Superior temporal gyrus (tissue), 1 donor: ENCODE measurements at regions not wholly inside any gene's neighbourhood (a gene's known extent, or its start where the extent isn't known, plus 50 kb on each side); places are given as distances from the start of the nearest gene placed in this dataset.
"Not testable (repeated sequence)": the region's sequence is repeated elsewhere in the genome, so short reads cannot be mapped to it uniquely, and the experiment has no call there.

Experiments used
- DNase-seq: peaks from one replicate; pipeline ENCODE4 v3.0.0-alpha.2; 2016; ENCODE audit errors: extremely low spot score

- no peak for DNase-seq
Observed at GRCh38 chr9:81363916-81364480, 325.3 kb downstream of the TLE1 start.

GRCh38 chr9:81361296-81361695 is 328.1 kb downstream of the TLE1 start:
- no peak for DNase-seq

GRCh38 chr9:81351166-81351565 is 338.2 kb downstream of the TLE1 start:
- DNase-seq, result no peak

DNA sequence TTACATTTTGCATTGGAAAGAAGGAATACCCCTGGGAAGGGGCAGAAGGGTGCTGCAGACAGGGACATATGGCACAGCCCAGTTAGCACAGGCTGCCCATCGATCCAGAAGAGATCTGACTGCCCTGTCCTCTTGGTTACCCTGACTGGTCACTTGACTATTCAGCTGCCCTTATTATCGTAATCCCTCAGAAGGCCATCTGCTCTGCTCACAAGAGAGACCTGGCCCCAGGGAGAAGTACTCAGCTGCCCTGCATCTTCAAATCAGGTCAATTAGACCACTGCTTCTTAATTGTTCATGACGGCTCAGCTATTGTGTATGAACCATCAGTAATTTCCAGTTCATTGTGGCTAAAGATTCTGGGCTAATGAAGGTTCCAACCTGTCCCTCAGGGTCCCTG is 345.0 kb downstream of the TLE1 start:
- DNase-seq, result no peak

GRCh38 chr9:81335879-81336421 is 353.4 kb downstream of the TLE1 start:
- no peak for DNase-seq

- DNase-seq, result no peak
Observed at GRCh38 chr9:81321551-81321950, 367.8 kb downstream of the TLE1 start.

DNA sequence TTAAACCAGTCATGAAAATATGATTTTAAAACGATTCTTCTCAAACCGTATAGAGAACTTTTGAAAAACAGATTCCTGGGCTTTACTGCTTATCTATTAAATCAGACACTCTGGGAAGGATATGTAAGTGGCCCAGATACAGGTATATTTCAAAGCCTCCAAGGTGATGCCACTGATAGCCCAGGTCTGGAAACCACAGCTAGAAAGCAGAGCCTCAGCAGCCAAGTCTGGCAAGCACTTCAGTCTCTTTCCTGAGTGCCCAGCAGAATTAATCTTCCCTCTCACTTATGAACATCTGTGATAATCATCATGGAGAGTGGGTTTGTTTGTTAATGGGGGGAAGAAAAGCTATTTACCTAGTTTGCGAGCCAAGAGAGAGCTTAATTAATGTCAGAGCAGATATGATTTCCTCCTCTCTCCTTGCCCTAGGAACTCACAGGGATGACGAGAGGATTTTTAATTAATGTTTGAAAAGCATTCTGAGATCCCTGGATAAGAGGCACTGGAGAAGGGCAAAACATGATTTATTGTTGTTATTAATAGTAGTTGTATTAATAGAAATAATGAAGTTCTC is 368.4 kb downstream of the TLE1 start:
- DNase-seq, result no peak

DNA sequence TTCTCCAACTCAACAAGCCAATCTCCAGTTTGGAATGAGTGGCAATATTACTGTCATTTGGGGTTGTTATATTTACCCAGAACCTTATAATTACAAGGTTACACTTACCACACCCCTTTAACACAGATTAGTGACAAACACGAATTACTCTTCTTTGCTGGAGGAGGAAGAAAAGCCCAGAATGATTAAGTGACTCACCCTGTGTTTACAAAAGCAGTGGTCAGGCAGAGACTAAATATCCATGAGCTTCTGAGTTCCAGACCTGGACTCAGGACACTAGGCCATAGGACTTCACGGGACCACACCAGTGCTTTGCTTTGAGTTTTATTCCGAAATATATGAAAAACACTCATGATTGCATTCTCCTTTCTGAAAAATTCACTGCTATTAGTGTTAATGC is 370.8 kb downstream of the TLE1 start:
- no peak for DNase-seq

GRCh38 chr9:81317939-81318338 is 371.4 kb downstream of the TLE1 start:
- DNase-seq, result no peak

GRCh38 chr9:81317223-81317622 is 372.1 kb downstream of the TLE1 start:
- DNase-seq, result no peak

GRCh38 chr9:81314490-81314889 is 374.9 kb downstream of the TLE1 start:
- DNase-seq, result no peak

DNA sequence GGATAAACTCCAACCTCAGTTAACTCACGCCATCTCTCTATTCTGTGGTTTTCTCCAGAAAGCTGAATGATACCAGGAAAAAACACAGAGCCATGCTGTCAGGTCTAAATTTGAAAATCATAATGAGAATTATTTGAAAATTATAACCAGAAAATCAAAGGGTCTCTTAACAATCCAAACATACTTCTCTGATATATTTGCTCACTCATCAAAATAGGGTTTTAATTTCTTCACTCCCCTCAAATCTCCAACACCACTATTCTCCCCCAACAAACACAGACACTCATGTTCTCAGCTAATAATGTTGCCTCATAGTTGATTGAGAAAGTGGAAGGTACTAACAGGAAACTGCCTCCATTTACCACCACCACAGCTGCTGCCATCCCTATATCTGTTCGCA is 375.5 kb downstream of the TLE1 start:
- DNase-seq, result no peak

DNA sequence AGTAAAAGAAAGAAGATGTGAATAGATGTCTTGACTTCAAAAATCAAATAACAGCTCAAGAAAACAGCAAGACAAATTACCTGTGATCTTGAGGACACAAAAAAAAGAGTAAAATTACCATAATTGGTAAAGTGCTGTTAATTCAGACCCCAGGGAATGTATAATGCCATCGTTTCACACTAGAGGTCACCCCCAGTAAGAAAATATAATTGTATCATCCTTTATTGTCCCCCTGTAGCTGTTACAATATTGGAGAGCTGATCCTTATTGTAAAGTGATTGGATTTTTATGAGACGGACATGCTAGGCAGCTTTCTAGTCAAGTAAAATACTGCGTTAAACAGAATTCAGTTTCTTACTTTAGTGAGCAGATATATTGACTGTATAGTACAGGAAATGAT is 377.0 kb downstream of the TLE1 start:
- no peak for DNase-seq

DNA sequence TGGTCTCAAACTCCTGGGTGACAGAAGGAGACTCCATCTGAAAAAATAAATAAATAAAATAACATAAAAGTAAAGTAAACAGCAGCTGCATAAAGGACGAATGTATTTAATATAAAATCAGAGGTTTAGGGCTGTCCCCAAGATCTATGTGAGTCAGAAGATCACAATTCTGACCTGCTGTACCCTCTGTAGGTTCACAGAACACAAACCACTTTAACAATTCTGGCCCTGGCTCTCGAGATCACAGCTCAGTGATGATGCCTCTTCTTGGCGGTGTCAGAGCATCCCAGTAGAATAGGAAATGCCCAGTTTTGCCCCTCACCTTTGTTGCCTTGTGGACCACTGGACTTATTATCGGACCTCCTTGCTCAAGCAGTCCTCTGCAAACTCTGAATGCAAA is 380.9 kb downstream of the TLE1 start:
- no peak for DNase-seq

GRCh38 chr9:81307791-81308190 is 381.6 kb downstream of the TLE1 start:
- not testable (repeated sequence) for DNase-seq

DNA sequence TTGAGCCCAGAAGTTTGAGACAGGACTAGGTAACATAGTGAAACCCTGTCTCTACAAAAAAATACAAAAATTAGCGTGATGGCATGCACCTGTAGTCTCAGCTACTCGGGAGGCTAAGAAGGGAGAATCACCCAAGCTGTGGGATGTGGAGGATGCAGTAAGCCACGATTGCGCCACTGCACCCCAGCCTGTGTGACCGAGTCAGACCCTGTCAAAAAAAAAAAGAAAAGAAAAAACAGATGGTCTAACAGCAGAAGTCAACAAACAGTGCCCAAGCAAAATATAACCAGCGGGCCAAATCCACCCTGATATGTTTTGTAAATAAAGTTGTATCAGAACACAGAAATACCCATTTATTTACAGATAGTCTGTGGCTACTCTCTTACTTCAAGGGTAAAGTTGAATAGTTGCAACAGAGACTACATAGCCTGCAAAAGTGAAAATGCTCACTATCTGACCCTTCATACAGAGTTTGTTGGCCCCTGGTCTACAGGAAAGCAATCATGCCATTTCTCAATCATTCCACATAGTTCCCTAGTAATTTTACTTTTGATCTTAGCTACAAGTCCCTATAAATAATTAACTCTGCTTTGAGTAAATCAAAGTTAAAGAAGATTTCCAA is 383.7 kb downstream of the TLE1 start:
- DNase-seq, result no peak

DNA sequence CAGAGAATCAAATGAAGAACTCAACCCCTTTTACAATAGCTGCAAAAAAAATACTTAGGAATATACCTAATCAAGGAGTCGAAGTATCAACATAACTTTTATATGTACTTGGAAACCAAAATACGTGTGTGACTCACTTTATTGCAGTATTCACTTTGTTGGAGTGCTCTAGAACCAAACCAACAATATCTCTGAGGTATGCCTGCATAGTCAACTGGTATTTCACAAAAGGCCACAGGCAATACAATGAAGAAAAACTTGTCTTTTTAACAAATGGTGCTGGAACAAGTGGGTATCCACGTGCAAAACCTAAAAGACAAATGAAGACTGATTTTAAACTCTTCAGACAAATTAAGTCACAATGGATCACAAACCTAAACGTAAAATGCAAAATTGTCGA is 385.7 kb downstream of the TLE1 start:
- no peak for DNase-seq

GRCh38 chr9:81293651-81294050 is 395.7 kb downstream of the TLE1 start:
- no peak for DNase-seq

GRCh38 chr9:81292056-81292805 is 397.1 kb downstream of the TLE1 start:
- no peak for DNase-seq

DNA sequence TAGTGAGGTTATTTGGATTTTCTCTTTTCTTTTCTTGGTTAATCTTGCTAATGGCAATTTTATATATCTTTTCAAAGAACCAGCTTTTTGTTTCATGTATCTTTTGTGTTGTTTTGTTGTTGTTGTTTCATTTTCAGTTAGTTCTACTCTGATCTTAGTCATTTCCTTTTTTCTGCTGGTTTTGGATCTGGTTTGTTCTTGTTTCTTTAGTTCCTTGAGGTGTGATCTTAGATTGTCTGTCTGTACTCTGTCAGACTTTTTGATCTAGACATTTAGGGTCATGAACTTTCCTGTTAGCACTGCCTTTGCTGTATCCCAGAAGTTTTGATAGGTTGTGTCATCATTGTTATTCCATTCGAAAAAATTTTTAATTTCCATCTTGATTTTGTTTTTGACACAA is 399.7 kb downstream of the TLE1 start:
- no peak for DNase-seq

DNA sequence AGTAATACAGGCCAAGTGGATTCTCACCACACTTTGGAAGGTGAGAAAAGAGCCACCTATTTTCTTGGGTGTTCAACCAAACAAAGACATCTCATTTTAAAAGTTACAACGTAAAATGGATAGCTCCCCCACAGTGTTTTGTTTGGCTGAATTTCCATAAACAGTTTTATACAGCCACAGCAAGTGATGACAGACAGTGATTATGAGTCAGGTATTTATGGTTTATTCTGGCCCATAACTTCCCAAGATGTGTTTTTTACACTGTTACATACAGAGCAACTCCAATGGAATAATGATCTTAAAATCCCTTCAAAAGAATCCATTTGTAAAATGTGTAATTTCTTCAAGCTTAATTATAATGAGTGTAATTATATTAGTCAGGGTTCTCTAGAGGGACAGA is 421.3 kb downstream of the TLE1 start:
- DNase-seq, result no peak

DNA sequence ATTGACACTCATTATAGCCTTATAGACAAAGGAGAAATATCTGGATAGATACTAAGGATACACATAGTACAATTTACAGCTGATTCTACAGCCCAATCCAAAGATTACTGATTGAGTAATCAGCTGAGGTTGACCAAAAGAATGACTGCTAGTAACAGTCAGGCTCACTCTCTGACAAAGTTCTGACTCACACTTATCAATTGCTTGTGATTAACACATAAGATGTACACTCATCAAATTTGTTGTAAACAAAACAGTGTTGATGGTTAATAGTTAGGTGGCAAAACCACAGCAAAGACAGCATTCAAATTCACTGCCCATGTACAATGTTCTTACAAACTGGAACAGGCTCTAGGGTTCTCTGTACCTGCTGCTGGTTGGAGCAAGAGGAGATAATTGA is 422.7 kb downstream of the TLE1 start:
- no peak for DNase-seq

DNA sequence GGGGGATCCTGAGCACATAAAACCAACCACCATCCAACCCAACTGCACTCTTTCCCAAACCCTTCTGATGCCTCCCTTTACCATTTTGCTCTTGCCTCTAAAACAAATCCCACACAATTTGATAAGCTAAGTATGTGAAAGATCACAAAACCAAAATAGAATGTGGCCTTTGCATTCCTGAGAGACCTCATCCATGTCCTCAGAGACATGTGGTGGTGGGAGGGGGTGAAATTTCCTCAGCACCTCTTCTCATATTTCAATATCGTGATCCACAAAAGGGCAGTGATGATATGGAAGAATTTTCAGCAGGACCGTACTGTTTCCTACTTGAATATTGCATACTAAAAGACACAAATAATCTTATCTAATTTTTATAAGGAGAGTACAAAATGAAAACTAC is 423.3 kb downstream of the TLE1 start:
- DNase-seq, result no peak
